Gastroesophageal sphincter (tissue), 3 donors: ENCODE measurements at regions not wholly inside any gene's neighbourhood (a gene's known extent, or its start where the extent isn't known, plus 50 kb on each side); places are given as distances from the start of the nearest gene placed in this dataset.

Source experiments
- EP300 ChIP-seq: sonication (generic); formaldehyde crosslinking; IDR thresholded peaks from one replicate; pipeline ENCODE4 v1.6.1; 2017; ENCODE audit warnings: antibody characterized with exemption, mild to moderate bottlenecking
- POLR2A ChIP-seq, 2 donors: fragments of 450-650 bp; IDR thresholded peaks; one replicate each; pipeline ENCODE4 v1.6.1; 2017; ENCODE audit warnings: antibody characterized with exemption in 2 of 2, mild to moderate bottlenecking in 2 of 2, moderate library complexity in 1 of 2
- POLR2AphosphoS5 ChIP-seq: sonication (generic); formaldehyde crosslinking; IDR thresholded peaks from one replicate; pipeline ENCODE4 v1.6.1; 2017; ENCODE audit warnings: antibody characterized with exemption
- TF ChIP-seq, protein P1 (sequence below), 4 experiments: fragments of 200-600 bp in 2 of 4; fragments of 450-650 bp in 2 of 4; sonication (generic) in 1 of 4; IDR thresholded peaks; one replicate each; pipeline ENCODE4 v1.5.1; 2017 to 2019; ENCODE audit warnings: antibody characterized with exemption in 4 of 4, mild to moderate bottlenecking in 2 of 4, moderate library complexity in 2 of 4

DNA sequence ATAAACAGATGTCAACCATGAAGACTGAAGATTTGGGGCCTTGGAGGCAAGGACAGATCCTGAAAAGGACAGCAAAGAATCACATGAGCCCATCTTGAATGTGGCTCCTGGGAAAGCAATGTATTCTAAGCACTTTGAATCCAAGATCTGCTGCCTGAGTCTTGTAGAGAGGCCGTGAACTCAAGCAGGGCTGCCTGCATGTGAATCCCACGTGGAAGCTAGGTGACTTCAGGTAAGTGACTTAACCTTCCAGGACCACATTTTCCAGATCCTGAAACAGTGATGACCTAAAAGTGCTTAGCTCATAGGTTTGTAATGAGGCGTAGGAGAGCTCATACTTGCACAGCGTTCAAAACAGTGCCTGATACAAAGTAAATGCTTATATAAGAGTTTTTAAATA, 373.0 kb upstream of the SALL1 start:
- TF ChIP-seq, protein P1, sequence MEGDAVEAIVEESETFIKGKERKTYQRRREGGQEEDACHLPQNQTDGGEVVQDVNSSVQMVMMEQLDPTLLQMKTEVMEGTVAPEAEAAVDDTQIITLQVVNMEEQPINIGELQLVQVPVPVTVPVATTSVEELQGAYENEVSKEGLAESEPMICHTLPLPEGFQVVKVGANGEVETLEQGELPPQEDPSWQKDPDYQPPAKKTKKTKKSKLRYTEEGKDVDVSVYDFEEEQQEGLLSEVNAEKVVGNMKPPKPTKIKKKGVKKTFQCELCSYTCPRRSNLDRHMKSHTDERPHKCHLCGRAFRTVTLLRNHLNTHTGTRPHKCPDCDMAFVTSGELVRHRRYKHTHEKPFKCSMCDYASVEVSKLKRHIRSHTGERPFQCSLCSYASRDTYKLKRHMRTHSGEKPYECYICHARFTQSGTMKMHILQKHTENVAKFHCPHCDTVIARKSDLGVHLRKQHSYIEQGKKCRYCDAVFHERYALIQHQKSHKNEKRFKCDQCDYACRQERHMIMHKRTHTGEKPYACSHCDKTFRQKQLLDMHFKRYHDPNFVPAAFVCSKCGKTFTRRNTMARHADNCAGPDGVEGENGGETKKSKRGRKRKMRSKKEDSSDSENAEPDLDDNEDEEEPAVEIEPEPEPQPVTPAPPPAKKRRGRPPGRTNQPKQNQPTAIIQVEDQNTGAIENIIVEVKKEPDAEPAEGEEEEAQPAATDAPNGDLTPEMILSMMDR (IDR thresholded peaks at IDR 0.05), result no peak
- TF ChIP-seq POLR2A (IDR thresholded peaks at IDR 0.05) (no peak), POLR2AphosphoS5 (no peak), EP300 (no peak)
